Middle frontal gyrus (tissue), 1 donor: ENCODE measurements at regions not wholly inside any gene's neighbourhood (a gene's known extent, or its start where the extent isn't known, plus 50 kb on each side); places are given as distances from the start of the nearest gene placed in this dataset.
"Not testable (repeated sequence)": the region's sequence is repeated elsewhere in the genome, so short reads cannot be mapped to it uniquely, and the experiment has no call there.

Experiments
- DNase-seq: peaks from one replicate; pipeline ENCODE4 v3.0.0-alpha.2; 2015; ENCODE audit warnings: low spot score; ENCODE audit errors: extremely low spot score

- DNase-seq, result no peak
These were observed 57.8 kb downstream of the OR2B2 start for GRCh38 chr6:27854421-27854820.

DNA sequence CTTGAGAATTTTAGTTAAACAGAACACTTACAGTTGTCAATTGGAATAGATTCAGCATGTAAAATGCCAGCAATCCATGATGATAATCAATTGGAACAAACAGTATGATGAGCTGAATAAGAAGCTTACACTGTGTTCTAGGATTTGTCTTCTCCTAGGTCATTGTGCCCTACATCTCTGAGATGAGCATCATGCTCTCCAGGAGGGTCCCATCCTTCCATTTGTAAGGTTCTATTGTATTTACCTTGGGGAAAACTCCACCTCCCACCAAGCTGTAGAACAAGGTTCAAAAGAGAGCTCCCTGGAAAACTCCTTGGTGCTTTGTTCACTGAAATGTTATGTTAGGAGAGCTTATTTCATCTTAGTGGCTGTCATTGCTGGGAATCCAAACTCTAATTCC, 60.8 kb downstream of the OR2B2 start:
- no peak for DNase-seq

GRCh38 chr6:27849001-27849400, 63.2 kb downstream of the OR2B2 start:
- not testable (repeated sequence) for DNase-seq

- DNase-seq, result no peak
These were observed 64.5 kb downstream of the OR2B2 start for GRCh38 chr6:27847706-27848105.

- DNase-seq, result no peak
These were observed 71.6 kb downstream of the OR2B2 start for GRCh38 chr6:27840572-27840971.

DNA sequence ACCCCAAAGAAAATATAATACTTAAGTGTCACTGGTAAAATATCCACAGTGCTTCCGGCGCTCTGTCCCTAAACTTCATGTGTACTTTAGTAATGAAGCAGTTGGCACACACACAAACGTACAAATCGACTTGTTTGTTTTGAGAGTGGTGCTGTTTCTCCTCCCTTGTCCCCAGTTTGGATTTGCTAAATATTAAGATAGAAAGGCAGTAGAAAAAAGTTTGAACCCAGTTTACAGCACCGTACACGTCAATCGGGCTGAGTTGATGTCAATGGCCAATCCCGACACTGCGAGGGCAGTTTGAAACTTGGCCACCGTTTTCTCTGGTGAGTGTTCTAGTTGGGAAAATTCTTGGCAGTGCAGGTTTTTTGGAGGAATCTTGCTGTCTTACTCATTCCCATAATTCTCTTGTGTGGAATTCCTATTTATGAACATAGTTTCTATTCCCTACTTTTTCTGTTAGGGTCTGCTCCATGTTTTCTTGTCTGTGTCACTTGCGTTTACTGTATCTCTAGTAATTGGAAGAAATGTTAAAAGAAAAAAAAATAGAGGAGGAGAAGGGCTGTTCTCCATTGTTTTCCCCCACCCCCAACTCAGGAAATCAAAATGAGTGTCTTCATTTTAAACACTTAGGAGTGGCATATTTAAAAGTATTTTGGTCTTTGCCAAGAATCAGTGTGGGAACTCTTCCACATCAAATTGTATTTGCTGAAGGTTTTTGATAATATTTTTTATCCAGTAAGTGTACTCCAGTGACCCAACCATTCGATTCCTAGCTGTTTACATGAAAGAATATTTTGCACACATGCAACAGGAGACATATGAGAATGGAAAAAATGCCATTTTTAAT, 72.3 kb downstream of the OR2B2 start:
- DNase-seq, result no peak

DNA sequence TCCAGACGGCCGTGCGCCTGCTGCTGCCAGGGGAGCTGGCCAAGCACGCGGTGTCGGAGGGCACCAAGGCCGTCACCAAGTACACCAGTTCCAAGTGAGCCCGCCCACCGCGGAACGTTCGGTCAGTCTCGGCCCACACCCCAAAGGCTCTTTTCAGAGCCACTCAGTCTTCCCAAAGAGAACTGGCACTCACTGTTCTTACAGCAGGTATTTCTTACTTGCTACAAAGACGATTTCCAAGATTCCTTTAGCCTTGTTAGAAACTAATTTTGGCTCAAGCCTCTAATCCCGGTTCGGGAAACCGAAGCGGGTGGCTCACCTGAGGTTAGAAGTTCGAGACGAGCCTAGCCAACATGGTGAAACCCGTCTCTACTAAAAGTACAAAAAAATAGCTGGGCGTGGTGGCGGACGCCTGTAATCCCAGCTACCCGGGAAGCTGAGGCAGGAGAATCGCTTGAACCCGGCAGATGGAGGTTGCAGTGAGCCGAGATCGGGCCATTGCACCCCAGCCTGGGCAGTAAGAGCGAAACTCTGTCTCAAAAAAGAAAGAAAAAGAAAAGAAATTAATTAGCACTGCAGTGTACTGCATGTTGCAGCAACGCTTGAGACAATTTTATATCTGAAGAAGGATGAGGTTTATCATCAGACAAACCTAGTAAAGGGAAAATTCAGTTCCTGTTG, 73.1 kb downstream of the OR2B2 start:
- no peak for DNase-seq

DNA sequence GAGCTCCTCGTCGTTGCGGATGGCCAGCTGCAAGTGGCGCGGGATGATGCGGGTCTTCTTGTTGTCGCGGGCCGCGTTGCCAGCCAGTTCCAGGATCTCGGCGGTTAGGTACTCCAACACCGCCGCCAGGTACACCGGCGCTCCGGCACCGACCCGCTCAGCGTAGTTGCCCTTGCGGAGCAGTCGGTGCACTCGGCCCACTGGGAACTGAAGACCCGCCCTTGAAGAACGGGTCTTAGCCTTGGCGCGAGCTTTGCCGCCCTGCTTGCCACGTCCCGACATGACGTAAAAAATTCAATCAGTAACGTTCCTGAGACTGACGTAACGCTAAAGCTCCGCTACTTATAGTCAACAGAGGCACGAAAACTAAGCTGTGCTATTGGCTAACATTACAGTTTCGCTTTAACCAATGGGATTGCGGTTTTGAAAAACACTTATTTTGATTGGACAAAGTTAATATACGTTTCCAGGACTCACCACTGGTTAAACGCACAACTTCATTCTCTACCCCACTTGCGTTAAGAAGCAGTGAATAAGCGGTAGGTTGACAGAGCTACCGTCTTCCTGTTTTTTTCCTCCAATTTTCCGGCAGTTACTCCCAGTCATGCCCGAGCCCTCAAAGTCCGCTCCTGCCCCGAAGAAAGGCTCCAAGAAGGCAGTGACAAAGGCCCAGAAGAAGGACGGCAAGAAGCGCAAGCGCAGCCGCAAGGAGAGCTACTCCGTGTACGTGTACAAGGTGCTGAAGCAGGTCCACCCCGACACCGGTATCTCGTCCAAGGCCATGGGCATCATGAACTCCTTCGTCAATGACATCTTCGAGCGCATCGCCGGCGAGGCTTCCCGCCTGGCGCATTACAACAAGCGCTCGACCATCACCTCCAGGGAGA, 73.9 kb downstream of the OR2B2 start:
- DNase-seq, result peak; percentile 81

DNA sequence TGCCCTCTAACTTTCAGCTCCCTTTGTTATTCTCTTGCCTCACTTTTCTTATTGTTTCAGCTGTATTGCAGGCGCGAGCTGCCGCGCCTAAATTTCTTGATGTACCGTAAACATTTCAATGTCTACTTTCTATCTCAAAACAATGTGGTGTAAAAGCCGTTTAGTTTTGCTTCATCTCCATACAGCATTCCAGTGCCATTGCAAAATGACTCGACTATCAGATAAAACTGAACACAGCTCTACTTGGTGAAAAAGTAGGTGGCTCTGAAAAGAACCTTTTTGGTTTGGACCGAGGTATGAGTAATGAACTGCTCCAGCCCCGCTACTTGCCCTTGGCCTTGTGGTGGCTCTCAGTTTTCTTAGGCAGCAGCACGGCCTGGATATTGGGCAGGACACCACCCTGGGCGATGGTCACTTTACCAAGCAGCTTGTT, 74.6 kb downstream of the OR2B2 start:
- no peak for DNase-seq

DNA sequence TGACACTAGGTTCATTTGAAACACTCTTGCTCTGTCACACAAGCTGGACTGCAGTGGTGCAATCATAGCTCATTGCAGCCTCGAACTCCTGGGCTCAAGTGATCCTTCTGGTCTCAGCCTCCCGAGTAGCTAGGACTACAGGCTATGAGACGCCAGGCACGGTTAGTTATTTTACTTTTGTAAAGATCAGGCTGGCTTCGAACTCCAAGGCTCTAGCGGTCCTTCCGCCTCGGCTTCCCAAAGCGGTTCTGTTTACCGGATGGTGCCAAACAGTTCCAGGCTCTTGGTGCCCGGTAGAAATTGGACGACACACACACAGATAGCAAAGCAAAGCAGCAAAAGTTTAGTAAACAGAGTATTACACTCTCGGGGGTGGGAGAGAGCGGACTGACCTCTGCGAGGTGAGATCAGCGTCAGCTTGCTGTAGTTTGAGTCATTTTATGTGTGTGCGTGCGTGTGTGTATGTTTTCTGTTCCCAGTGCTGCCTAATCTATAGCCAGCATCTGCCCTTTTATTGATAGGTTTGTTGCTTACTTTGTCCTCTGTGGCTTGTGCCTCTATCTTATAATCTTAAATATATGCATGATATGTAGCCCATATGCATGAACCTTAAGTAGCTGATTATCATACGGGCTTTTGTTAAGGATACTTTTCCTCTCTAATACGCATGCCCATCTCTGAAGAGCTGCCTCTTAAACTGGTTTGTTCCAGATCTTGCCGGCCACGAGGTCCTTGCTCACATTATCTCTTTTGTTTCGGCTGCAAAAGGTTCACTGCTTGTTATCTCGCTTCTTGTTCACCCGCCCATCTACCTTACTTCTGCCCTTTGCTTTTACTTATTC, 75.2 kb downstream of the OR2B2 start:
- DNase-seq, result peak; percentile 45

DNA sequence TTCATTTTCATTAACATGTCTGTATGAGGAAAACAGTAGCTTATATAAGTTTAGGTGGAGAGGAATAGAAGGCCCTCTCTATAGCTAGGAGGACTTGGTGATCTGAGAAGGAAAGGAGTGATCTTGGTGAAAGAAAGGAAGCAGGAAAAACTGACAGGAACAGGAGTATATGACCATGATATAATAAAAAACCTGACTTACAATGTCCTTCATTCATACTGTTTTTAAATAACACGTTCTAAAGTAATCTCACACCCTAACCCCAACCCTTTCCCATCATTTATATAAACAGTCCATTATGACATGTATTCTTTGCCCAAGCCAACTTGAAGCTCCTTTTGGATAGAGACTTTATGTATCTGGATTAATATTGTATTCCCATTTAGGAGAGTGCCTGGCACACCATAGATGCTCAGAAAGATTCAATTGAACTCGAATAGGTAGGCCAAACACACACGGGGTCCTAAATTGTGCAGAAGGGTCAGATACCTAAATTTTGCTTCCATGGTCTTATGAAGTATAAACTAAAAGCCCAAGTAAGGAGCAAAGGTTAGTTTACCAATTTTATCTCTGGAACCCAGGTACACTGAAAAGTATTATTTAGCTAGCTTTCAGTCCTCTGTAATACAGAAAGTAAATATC, 75.9 kb downstream of the OR2B2 start:
- DNase-seq, result no peak

DNA sequence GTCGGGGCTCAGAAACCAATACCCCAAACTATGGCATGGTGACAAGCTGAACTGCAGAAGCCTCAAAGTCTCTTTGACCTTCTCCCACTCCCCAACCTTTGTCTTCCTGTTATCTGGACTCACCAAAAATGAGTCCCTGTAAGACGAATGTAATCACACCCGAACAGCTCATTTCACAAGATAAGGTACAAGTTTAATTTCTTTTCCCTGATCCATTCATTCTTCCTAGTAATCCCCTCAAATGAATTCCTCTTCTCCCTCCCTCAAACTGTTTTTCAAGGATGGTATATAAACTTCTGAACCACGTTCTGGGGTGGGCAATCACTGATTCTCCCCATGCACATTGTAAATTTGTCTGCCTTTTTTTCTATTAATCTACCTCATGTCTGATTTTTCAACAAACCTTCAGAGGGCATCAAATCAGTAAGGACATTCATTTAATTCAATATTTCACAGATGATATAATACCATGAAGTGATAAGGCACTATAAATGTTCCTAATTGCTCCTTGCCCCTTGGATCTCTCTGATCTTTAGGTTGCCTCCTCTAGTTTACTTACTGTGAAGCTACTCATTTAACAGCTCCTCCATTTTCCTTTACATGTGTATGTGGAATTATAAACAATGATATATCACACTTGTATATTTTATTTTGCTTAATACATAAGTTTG, 77.2 kb downstream of the OR2B2 start:
- no peak for DNase-seq

GRCh38 chr6:27834384-27834783, 77.8 kb downstream of the OR2B2 start:
- DNase-seq, result no peak

GRCh38 chr6:27831434-27832081, 80.6 kb downstream of the OR2B2 start:
- DNase-seq, result not testable (repeated sequence)

GRCh38 chr6:27830600-27831433, 81.4 kb downstream of the OR2B2 start:
- not testable (repeated sequence) for DNase-seq

GRCh38 chr6:27830212-27830599, 82.0 kb downstream of the OR2B2 start:
- no peak for DNase-seq

DNA sequence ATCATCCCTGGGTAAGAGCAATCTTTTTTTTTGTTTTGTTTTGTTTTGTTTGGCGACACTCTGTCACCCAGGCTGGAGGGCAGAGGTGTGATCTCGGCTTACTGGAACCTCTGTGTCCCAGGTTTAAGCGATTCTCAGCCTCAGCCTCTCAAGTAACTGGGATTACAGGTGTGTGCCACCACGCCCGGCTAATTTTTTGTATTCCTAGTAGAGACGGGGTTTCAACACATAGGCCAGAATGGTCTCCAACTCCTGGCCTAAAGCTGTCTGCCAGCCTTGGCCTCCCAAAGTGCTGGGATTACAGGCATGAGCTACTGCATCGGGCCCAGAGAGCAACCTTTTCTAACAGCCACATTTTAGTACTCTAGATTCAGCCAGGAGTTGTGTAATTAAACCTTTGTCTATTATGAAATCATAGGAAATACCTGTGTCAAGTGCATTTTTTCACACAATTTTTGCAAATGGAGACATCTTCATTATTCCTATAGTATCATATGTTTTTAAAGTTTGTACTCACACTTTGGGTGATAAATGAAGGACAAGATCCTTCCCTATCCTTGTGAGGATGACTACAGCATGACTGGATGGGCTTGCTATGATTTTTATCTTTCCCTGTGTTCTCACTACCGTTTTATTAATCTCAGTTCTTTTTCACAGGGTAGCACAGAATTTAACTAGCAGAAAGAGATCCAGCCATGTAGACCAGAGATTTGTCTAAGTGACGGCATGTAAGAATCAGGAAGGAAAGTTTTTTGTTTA, 82.6 kb downstream of the OR2B2 start:
- DNase-seq, result no peak

- not testable (repeated sequence) for DNase-seq
These were observed 84.7 kb downstream of the OR2B2 start for GRCh38 chr6:27827477-27827876.
